ENCODE measurements at regions not wholly inside any gene's neighbourhood (a gene's known extent, or its start where the extent isn't known, plus 50 kb on each side); places are given as distances from the start of the nearest gene placed in this dataset.

DNA sequence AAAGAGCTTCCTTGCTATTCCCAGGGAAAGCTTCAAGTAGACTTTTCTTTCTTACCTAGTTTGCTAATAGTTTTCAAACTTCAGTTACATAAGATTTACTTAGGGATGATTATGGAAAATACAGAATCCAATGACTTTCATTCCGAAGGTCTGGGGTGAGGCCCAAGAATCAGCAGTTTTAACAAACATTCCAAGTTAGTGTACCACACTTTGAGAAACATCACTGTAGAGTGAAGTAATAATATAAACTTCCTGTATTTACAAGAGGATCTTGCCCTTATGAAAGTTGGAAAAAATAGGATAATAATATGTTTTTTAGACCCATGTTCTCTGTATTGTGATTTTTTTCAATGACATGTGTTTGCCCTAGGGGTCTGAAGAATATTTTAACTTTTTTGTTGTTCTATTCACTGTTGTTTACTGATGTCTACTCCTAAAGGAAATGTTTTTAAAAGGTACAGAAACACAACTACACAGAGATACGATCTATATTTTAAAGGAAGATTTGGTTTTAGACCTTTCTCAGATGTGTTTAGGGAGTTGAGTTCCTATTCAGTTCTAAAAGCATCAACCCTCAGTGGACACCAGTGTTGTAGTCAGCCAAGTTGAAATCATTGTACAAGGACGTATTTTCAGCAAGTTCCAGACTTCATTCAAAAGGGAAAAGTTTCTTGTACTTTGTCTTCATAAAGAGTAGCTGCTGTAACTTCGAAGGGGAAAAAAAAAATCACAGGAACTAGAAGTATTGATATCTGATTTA, 295.8 kb upstream of the SLC7A11 start:
- peaks cover 9% of the 10 kb centered on the region for H3K36me3 Mint-ChIP-seq (ENCODE audit: unreplicated experiment)
- TF ChIP-seq, protein P1, sequence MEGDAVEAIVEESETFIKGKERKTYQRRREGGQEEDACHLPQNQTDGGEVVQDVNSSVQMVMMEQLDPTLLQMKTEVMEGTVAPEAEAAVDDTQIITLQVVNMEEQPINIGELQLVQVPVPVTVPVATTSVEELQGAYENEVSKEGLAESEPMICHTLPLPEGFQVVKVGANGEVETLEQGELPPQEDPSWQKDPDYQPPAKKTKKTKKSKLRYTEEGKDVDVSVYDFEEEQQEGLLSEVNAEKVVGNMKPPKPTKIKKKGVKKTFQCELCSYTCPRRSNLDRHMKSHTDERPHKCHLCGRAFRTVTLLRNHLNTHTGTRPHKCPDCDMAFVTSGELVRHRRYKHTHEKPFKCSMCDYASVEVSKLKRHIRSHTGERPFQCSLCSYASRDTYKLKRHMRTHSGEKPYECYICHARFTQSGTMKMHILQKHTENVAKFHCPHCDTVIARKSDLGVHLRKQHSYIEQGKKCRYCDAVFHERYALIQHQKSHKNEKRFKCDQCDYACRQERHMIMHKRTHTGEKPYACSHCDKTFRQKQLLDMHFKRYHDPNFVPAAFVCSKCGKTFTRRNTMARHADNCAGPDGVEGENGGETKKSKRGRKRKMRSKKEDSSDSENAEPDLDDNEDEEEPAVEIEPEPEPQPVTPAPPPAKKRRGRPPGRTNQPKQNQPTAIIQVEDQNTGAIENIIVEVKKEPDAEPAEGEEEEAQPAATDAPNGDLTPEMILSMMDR (IDR thresholded peaks at IDR 0.05): no peak
- DNase-seq (ENCODE audit: extremely low spot score, unreplicated experiment): no peak
- no peak overlapping the region for H3K4me3 Mint-ChIP-seq (ENCODE audit: unreplicated experiment)
- H3K4me1 Mint-ChIP-seq (ENCODE audit: unreplicated experiment): peaks cover 34% of the 10 kb centered on the region
- H3K27me3 Mint-ChIP-seq (ENCODE audit: unreplicated experiment): no peaks in the 10 kb centered on the region
- peaks cover 24% of the 10 kb centered on the region for H3K9me3 Mint-ChIP-seq (ENCODE audit: unreplicated experiment)
- peak overlapping the region; percentile 56 for H3K27ac Mint-ChIP-seq (ENCODE audit: unreplicated experiment)

DNA sequence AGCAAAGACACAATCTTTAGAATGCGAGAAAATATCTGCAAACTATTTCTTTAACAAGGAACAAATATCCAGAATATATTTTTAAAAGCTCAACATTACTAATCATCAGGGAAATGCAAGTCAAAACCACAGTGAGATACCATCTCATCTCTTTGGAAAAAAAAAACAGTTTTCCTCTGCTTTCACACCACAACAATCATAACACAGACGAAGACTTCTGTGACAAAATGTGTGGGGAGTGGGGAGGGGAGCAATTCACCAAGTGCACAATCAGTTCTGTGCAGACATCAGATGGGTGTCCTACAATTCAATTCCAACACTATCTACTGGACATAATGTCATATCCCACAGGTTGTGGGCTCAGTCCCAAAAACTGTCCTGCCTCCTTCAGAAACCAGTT, 293.2 kb upstream of the SLC7A11 start:
- TF ChIP-seq, protein P1 (IDR thresholded peaks at IDR 0.05): no peak
- no peak for DNase-seq (ENCODE audit: extremely low spot score, unreplicated experiment)
- Mint-ChIP-seq H3K36me3 (ENCODE audit: unreplicated experiment) (peaks cover 27% of the 10 kb centered on the region), H3K27me3 (ENCODE audit: unreplicated experiment) (no peaks in the 10 kb centered on the region), H3K27ac (ENCODE audit: unreplicated experiment) (no peak overlapping the region), H3K4me3 (ENCODE audit: unreplicated experiment) (no peak overlapping the region), H3K4me1 (ENCODE audit: unreplicated experiment) (peaks cover 27% of the 10 kb centered on the region), H3K9me3 (ENCODE audit: unreplicated experiment) (peaks cover 42% of the 10 kb centered on the region)

DNA sequence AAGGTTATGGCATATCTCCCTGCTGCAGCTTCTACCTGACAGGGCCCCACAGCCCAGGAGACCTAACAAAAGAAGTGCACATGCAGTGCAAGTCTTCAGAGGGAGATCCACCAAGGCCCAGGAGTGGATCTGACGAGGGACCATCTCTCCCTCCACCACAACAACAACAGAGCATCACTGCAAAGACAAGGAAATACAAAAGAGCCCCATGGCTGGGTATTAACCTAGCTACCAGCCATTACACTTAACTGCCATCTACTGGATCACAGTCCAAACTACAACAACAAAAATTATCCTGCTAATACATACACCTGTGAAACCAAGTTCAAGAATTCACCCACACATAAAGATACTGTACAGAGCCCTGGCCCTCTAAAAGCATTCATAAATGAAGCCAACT, 280.2 kb upstream of the SLC7A11 start:
- DNase-seq (ENCODE audit: extremely low spot score, unreplicated experiment): no peak
- H3K4me1 Mint-ChIP-seq (ENCODE audit: unreplicated experiment): no peaks in the 10 kb centered on the region
- H3K27me3 Mint-ChIP-seq (ENCODE audit: unreplicated experiment): no peaks in the 10 kb centered on the region
- H3K4me3 Mint-ChIP-seq (ENCODE audit: unreplicated experiment): no peak overlapping the region
- H3K36me3 Mint-ChIP-seq (ENCODE audit: unreplicated experiment): peaks cover 7% of the 10 kb centered on the region
- H3K27ac Mint-ChIP-seq (ENCODE audit: unreplicated experiment): no peak overlapping the region
- TF ChIP-seq, protein P1 (IDR thresholded peaks at IDR 0.05): peak; percentile 39
- H3K9me3 Mint-ChIP-seq (ENCODE audit: unreplicated experiment): peaks cover 39% of the 10 kb centered on the region

DNA sequence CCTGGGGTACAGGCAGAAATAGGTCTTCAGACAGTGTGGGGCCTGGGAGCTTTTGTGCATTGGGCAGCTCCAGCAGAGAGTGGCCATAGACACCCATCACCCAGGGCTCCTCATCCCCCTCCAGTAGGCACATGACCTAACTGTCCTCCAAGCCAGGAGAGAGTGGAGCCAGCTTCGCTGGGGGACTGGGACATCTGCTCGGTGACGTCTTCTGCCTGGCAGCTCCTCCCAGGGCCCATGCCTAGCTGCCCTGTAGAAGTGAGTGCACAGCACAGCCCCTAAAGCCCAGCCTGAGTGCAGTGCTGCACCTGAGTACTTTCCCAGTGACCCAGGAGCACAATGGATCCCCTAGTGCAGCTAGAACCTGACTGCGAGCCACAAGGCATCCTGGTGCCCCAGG, 279.7 kb upstream of the SLC7A11 start:
- no peak overlapping the region for H3K27ac Mint-ChIP-seq (ENCODE audit: unreplicated experiment)
- H3K4me1 Mint-ChIP-seq (ENCODE audit: unreplicated experiment): no peaks in the 10 kb centered on the region
- H3K9me3 Mint-ChIP-seq (ENCODE audit: unreplicated experiment): peaks cover 39% of the 10 kb centered on the region

DNA sequence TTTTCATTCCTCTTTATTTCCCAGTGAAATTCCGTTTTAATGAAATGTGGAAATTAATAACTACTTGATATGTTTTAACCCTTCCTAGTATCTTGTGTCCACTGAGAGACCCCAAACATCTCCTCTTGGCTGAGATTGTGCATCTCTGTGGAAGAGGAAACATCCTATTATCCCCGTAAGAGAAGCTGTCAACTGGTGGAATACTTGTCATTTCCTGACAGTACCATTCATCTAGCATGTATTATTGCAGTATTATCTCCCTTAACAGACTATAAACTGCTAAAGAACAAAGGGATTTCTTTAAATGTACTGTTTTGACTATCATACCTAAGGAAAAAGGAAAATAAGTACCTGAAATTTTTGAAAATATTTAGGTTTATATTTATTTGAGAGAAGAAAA, 277.3 kb upstream of the SLC7A11 start:
- Mint-ChIP-seq H3K4me3 (ENCODE audit: unreplicated experiment) (no peak overlapping the region), H3K4me1 (ENCODE audit: unreplicated experiment) (no peaks in the 10 kb centered on the region), H3K27me3 (ENCODE audit: unreplicated experiment) (no peaks in the 10 kb centered on the region), H3K36me3 (ENCODE audit: unreplicated experiment) (peaks cover under 1% of the 10 kb centered on the region), H3K27ac (ENCODE audit: unreplicated experiment) (no peak overlapping the region), H3K9me3 (ENCODE audit: unreplicated experiment) (peaks cover 22% of the 10 kb centered on the region)
- TF ChIP-seq, protein P1 (IDR thresholded peaks at IDR 0.05): no peak
- no peak for DNase-seq (ENCODE audit: extremely low spot score, unreplicated experiment)

More for the DNA sequence above, 279.7 kb upstream of the SLC7A11 start:
- no peak for DNase-seq (ENCODE audit: extremely low spot score, unreplicated experiment)
- TF ChIP-seq, protein P1 (IDR thresholded peaks at IDR 0.05): no peak
- no peak overlapping the region for H3K4me3 Mint-ChIP-seq (ENCODE audit: unreplicated experiment)
- no peaks in the 10 kb centered on the region for H3K27me3 Mint-ChIP-seq (ENCODE audit: unreplicated experiment)
- peaks cover 7% of the 10 kb centered on the region for H3K36me3 Mint-ChIP-seq (ENCODE audit: unreplicated experiment)
